GM13976 (cell line): ENCODE measurements at regions not wholly inside any gene's neighbourhood (a gene's known extent, or its start where the extent isn't known, plus 50 kb on each side); places are given as distances from the start of the nearest gene placed in this dataset.

Source experiments
- DNase-seq: peaks from one replicate; pipeline ENCODE4 v3.0.0; 2012; ENCODE audit warnings: low spot score
- CTCF ChIP-seq: IDR thresholded peaks from 2 replicates; pipeline ENCODE4 v1.5.1; 2012; ENCODE audit warnings: borderline replicate concordance, mild to moderate bottlenecking; ENCODE audit not compliant: insufficient read depth; ENCODE audit errors: extremely low read depth, missing control alignments, control extremely low read depth
- in situ Hi-C: fragments of 300-500 bp; cut with MboI; formaldehyde crosslinking; loops from one replicate; pipeline ENCODE4 v1.12.0; 2022; ENCODE audit warnings: low sequenced_read_pairs, mixed read lengths, inconsistent platforms; ENCODE audit not compliant: unreplicated experiment

GRCh38 chr6:130758813-130759212 is 68.4 kb upstream of the SMLR1 start:
- no peak for TF ChIP-seq CTCF
- no peak for DNase-seq
- in situ Hi-C loops: no loop called here

- in situ Hi-C loops: no loop called here
- DNase-seq: no peak
- no peak for TF ChIP-seq CTCF
Measured at GRCh38 chr6:130760006-130760405, 67.2 kb upstream of the SMLR1 start.

- no peak for DNase-seq
- in situ Hi-C loops: no loop called here
- TF ChIP-seq CTCF: no peak
Measured at GRCh38 chr6:130761286-130761685, 65.9 kb upstream of the SMLR1 start.

GRCh38 chr6:130765181-130765727 is 62.0 kb upstream of the SMLR1 start:
- in situ Hi-C loops: no loop called here
- DNase-seq: no peak
- no peak for TF ChIP-seq CTCF

- TF ChIP-seq CTCF: no peak
- in situ Hi-C loops: no loop called here
- DNase-seq: no peak
Measured at GRCh38 chr6:130766239-130767144, 60.7 kb upstream of the SMLR1 start.

GRCh38 chr6:130769861-130770260 is 57.3 kb upstream of the SMLR1 start:
- no peak for DNase-seq
- in situ Hi-C loops: no loop called here
- no peak for TF ChIP-seq CTCF
